ENCODE measurements at regions not wholly inside any gene's neighbourhood (a gene's known extent, or its start where the extent isn't known, plus 50 kb on each side); places are given as distances from the start of the nearest gene placed in this dataset.

DNA sequence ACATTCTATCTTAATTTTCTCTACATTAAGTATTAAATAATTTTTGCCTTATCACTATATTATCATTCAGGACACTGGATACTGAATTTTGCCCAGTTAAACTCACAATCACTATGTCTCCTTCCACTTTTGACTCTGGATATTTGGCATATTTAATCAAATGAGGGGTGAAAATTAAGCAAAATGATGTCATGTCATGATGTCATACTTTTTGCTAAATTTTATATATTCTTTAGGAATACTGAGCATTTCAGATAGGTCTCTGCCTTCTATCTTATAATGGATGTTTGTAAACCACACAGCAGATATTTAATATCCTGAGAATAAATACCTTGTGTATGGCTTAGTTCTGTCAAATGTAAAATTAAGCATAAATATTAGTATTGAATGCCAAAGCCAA, 79.5 kb upstream of the HIVEP3 start:
- TF ChIP-seq, protein P1, sequence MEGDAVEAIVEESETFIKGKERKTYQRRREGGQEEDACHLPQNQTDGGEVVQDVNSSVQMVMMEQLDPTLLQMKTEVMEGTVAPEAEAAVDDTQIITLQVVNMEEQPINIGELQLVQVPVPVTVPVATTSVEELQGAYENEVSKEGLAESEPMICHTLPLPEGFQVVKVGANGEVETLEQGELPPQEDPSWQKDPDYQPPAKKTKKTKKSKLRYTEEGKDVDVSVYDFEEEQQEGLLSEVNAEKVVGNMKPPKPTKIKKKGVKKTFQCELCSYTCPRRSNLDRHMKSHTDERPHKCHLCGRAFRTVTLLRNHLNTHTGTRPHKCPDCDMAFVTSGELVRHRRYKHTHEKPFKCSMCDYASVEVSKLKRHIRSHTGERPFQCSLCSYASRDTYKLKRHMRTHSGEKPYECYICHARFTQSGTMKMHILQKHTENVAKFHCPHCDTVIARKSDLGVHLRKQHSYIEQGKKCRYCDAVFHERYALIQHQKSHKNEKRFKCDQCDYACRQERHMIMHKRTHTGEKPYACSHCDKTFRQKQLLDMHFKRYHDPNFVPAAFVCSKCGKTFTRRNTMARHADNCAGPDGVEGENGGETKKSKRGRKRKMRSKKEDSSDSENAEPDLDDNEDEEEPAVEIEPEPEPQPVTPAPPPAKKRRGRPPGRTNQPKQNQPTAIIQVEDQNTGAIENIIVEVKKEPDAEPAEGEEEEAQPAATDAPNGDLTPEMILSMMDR (IDR thresholded peaks at IDR 0.05) = no peak
- TF ChIP-seq POLR2A (IDR thresholded peaks at IDR 0.05) = no peak
- no peaks in the 10 kb centered on the region for H3K36me3 ChIP-seq
- no peaks in the 10 kb centered on the region for H3K4me1 ChIP-seq
- intact Hi-C loops (cut with DNase I; ENCODE audit: low total_unique reads) = no loop called here
- no peaks in the 10 kb centered on the region for H3K9me3 ChIP-seq
- no peak overlapping the region for H3K27ac ChIP-seq
- no peaks in the 10 kb centered on the region for H3K27me3 ChIP-seq
- H3K4me3 ChIP-seq = no peak overlapping the region
- DNase-seq = no peak

DNA sequence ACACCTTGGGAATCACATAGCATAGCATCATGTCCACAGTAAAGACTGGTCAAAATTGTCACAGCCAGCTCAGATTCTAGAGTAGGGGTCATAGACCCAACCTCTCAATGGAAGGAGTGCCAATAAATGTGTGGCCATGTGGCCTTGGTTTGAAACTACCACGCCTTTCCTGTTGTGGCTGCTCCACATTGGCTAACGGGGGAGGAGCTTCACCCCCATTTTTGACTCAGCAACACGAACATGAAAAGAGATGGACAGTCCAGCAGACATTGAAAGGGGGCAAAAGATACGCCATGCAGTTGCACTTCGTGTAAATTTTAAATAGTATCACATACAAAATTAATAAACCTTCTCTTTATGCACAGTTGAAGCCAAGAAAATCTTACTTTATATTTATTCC, 78.4 kb upstream of the HIVEP3 start:
- Histone ChIP-seq H3K4me1 (no peaks in the 10 kb centered on the region), H3K27me3 (no peaks in the 10 kb centered on the region), H3K27ac (no peak overlapping the region), H3K4me3 (no peak overlapping the region), H3K9me3 (no peaks in the 10 kb centered on the region), H3K36me3 (no peaks in the 10 kb centered on the region)
- TF ChIP-seq POLR2A (IDR thresholded peaks at IDR 0.05) = no peak
- TF ChIP-seq, protein P1 (IDR thresholded peaks at IDR 0.05) = no peak
- intact Hi-C loops (cut with DNase I; ENCODE audit: low total_unique reads) = no loop called here
- no peak for DNase-seq

DNA sequence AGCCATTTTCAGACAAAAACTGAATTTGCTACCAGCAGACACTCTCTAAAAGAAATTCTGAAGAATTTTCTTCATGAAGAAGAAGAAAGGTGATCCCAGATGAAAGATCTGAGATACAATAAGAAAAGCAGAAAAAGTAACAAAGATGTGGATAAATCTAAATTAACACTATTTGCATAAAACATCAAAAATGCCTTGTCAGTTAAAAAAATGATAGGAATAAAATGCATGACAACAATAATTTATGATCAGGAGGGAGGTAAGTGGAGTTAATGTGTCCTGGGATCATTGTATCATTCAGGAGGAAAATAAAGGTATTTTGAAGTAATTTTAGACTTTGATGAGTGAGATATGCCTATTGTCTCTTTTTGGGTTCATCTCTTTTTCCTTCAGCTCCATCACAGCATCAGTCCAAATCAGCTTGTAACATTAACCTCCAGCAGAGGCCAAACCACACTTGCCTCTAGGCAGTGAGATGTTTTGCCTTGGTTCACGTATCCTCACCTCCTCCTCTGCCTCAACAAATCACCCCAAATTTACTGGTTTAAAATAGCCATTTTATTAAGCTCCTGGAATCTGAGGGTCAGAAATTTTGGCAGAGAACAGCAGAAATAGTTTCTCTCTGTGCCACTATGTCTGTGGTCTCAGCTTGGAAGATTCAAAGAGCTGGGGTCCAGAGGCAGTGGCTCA, 76.9 kb upstream of the HIVEP3 start:
- H3K4me3 ChIP-seq = no peak overlapping the region
- no peaks in the 10 kb centered on the region for H3K36me3 ChIP-seq
- no peak overlapping the region for H3K27ac ChIP-seq
- intact Hi-C loops (cut with DNase I; ENCODE audit: low total_unique reads) = no loop called here
- no peak for DNase-seq
- H3K9me3 ChIP-seq = no peaks in the 10 kb centered on the region
- H3K27me3 ChIP-seq = no peaks in the 10 kb centered on the region
- H3K4me1 ChIP-seq = no peaks in the 10 kb centered on the region
- TF ChIP-seq POLR2A (IDR thresholded peaks at IDR 0.05) = no peak
- TF ChIP-seq, protein P1 (IDR thresholded peaks at IDR 0.05) = no peak

DNA sequence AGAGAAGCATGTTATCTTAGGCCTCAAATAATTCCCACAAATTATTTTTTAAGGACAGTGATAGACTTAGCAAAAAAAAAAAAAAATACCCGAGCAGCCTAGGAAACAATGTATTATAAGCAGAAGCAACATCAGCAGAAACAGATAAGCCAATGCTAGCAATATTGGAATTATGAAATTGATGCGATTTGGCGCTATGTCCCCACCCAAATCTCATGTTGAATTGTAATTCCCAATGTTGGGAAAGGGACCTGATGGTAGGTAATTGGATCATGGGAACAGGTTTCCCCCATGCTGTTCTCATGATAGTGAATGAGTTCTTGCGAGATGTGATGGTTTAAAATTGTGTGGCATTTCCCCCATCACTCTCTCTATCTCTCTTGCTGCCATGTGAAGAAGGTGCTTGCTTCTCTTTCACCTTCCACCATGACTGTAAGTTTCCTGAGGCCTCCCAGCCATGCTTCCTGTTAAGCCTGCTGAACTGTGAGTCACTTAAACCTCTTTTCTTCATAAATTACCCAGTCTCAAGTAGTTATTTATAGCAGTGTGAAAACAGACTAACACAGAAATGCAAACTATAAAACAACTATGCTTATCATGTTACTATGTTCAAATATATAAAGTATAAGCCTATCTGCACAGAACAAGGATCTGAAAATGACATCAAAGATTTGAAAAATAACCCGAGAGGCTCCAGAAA, 75.6 kb upstream of the HIVEP3 start:
- Histone ChIP-seq H3K4me1 (no peaks in the 10 kb centered on the region), H3K27ac (no peak overlapping the region), H3K4me3 (no peak overlapping the region), H3K27me3 (no peaks in the 10 kb centered on the region), H3K9me3 (no peaks in the 10 kb centered on the region), H3K36me3 (no peaks in the 10 kb centered on the region)
- no peak for DNase-seq
- TF ChIP-seq, protein P1 (IDR thresholded peaks at IDR 0.05) = no peak
- TF ChIP-seq POLR2A (IDR thresholded peaks at IDR 0.05) = no peak
- intact Hi-C loops (cut with DNase I; ENCODE audit: low total_unique reads) = no loop called here

DNA sequence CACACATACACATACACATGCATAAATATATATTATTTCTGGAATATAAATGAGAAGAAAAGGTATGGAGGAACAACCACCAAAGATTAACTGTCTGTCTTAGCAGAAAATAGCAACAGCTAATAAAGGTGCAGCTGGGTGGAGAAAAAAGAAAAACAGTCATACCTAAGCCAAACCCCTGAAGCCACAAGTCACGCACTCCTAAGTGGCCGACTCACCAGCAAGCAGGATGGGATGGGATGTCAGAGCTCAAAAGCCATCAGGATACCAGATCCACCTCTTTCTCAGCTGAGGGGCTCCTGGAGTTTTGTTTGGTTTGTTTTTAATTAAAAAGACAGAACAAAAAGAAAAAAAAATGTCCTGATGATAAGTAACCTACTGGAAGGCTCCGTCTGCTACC, 64.7 kb upstream of the HIVEP3 start:
- no peak for TF ChIP-seq POLR2A (IDR thresholded peaks at IDR 0.05)
- TF ChIP-seq, protein P1 (IDR thresholded peaks at IDR 0.05) = no peak
- Histone ChIP-seq H3K36me3 (no peaks in the 10 kb centered on the region), H3K9me3 (no peaks in the 10 kb centered on the region), H3K4me1 (no peaks in the 10 kb centered on the region), H3K27ac (no peak overlapping the region), H3K4me3 (no peak overlapping the region), H3K27me3 (no peaks in the 10 kb centered on the region)
- intact Hi-C loops (cut with DNase I; ENCODE audit: low total_unique reads) = no loop called here
- no peak for DNase-seq
